ENCODE measurements at regions not wholly inside any gene's neighbourhood (a gene's known extent, or its start where the extent isn't known, plus 50 kb on each side); places are given as distances from the start of the nearest gene placed in this dataset.

DNA sequence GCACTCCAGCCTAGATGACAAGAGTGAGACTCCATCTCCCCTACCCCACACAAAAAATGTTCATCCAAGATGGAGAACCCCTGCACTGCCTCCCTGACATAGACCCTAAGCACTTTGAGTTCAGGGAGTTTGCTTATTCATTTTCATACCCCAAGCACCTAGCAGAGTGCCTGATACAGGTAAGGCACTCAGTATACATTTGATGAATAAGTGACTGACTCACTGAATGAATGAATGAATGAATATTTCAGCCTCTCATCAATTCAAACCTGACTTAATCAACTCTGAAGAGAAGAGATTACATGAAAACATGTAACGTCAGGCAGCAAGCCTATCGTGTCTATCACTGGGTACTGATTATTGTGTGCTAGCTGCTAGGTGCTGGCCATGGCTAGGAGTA, 121.3 kb upstream of the GADD45A start:
- no peak for DNase-seq

GRCh38 chr1:67564193-67564592, 120.8 kb upstream of the GADD45A start:
- no peak for DNase-seq

DNA sequence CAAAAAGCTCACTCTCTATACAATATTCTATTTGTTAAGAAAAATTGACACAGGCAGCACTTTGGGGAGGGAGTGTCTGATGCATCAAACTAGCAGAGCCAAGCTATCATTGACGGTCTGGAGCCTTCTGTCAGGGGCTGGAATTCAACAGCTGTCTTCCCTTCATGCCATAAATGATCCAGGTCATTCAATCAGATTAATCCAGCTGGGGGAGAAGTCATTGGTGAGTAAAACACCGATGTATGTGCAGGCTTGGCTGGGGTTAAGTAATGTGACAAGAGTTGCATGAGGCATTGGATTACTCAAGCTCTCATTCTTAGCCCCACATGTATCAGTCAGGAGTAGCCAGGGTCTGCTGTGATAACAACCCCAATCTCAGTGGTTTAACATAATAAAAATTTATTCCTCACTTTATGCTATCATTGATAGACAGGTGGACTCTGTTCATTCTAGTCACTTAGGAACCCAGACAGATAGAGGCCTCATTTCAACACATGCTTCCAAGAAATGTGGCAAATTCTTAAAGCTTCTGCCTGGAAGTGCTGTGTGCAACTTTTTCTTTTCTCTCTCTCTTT, 118.1 kb upstream of the GADD45A start:
- no peak for DNase-seq

DNA sequence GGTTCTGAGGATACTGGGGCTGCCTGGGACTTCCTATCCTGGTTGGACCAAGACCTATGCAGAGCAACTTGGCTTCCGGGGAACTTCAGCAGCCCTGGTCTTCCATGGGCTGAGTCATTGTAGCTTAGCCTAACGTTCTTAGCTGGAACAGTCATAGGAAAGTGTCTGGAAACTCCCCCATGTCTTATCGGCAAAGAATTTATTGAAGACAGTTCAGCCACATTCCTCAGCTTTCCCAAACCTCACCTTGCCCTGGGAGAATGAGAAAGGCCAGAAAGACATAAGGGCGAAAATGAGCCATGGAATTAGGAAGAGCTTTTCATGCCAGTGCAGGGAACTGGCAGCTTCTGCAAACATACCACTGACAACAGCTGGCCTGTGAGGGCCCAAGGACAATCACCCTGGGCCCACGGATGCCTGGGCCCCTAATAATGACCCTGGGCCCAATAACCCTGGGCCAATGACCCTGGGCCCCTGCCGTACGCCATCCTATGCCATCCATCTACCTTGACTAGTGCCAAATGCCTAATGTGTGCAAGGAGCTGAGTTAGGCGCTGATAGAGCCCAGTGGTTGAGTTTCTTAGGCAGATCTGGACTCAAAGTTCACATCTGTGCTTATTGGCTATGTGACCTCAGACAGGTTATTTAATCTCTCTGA, 114.4 kb upstream of the GADD45A start:
- DNase-seq, result no peak

- DNase-seq, result no peak
Observed at GRCh38 chr1:67571406-67571805, 113.6 kb upstream of the GADD45A start.

DNA sequence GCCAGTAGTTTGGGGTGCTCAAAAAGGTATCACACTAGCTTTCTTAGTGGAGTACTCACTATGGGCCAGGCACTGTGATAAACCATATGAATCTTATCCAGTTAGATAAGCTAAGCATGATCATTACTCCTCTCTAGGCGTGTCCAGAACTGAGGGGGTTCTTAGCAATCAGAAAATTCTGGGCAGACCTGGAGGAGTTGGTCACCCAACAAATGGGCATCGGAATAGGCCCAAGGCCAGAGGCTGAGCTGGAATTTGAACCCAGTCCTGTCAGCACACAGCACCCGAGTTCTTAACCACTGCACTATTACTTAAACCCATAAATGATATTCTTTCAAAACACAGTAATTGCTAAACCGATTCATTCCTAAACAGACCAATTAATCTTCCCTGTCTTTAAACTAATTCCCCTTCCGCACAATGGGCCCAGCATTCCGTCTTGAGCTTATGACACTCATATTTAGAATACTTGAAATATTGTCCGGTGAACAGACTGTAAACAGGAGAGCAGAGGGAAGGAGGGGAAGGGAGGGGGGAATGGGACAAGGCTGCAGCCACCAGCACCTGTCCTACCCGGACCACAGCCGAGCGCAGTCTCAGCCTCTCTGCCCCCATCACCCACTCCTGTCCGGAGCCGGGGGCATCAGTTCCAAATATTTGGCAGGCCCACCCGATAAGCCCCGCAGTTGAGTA, 113.0 kb upstream of the GADD45A start:
- DNase-seq, result no peak

DNA sequence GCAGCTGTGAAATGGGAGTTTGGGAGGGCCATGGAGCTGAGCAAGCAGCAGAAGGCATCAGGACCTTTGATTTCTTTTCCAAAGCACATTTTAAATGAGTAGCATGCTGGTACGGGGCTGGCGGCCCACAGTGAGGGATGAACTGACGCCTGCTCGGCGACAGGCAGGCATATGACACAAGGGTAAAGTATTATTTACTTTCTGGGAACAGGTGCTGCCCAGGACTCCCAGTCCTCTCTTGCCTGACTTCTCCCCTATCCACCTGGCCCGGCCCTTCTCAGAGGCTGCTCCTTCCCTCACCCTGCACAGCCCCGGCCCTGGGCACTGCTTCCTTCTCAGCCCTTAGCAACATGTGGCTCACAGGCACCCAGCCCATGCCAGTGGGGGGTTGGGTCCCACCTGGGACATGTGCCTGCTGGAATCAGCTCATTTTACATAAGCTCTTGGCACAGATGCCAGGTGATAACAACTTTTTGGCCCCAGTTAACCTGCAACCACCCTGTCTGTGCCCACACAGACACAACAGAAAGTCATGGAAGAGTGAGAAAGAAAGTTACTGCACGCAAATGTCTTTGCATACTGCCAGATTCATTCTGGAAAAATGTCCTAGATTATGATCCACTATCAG, 112.3 kb upstream of the GADD45A start:
- no peak for DNase-seq

GRCh38 chr1:67573311-67573872, 111.6 kb upstream of the GADD45A start:
- no peak for DNase-seq

DNA sequence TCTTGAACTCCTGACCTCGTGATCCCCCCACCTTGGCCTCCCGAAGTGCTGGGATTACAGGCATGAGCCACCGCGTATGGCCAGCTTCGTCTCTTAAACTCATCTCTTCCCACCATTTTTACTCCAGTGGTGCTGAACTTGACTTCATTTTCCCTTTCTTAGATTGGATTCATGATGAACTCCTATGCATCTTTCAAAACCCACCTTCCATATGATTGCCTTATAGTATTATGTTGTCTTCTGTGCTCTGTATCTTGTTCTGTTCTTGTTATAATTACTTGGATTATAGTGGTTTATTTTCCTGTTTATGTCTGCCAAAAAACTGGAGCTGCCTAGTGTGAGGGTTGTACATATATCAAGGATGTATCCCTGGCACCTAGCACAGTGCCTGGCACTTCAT, 110.8 kb upstream of the GADD45A start:
- DNase-seq, result no peak

DNA sequence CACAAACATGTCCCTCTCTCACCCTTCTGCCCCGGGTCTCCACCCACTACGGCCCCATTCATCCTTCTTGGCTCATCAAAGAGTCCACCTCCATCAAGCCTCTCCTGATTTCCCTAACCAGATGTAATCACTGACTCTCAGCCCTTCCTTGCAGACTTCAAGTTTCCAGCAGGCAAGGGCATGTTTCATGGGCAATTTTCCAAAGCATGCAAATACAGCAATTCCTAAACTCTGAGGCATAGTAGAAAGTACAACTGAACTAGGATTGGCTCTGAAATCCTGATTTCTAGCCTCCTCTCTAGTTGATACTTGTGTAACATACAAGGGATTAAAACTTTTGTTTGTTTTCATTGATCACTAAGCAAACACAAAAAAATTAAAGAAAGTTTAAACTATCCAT, 109.1 kb upstream of the GADD45A start:
- DNase-seq, result no peak

DNA sequence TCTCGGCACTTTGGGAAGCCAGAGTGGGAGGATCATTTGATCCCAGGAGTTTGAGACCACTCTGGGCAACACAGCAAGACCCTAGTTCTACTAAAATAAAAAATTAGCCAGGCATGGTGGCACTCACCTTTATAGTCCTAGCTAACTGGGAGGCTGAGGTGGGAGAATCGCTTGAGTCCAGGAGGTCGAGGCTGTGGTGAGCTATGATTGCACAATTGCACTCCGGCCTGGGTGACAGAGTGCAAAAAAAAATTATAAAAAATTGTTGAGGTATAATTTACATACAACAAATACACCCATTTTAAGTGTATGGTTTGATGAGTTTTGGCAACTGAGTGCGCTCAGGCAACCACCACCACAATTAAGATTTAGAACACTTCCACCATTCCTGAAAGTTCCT, 108.5 kb upstream of the GADD45A start:
- DNase-seq, result no peak

DNA sequence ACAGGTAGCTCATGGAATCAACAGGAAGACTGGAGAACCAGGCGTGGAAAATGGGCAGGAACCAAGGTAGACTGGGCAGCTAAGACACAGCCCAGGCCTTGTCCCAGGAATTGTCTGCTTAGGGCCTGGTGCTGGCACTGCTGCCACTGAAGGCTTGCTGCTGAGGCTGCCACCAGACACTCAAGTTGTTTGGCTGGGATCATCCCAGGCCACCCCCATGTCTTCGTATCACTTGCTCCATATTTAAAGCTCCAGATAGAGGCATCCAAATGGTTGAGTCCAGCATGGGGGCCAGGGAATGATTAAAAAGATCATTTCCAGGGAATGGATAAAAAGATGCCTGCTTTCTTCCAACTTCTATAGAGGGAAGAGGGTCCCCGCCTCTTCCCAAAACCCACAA, 107.4 kb upstream of the GADD45A start:
- no peak for DNase-seq

- DNase-seq, result no peak
Observed at GRCh38 chr1:67578397-67579020, 106.5 kb upstream of the GADD45A start.

DNA sequence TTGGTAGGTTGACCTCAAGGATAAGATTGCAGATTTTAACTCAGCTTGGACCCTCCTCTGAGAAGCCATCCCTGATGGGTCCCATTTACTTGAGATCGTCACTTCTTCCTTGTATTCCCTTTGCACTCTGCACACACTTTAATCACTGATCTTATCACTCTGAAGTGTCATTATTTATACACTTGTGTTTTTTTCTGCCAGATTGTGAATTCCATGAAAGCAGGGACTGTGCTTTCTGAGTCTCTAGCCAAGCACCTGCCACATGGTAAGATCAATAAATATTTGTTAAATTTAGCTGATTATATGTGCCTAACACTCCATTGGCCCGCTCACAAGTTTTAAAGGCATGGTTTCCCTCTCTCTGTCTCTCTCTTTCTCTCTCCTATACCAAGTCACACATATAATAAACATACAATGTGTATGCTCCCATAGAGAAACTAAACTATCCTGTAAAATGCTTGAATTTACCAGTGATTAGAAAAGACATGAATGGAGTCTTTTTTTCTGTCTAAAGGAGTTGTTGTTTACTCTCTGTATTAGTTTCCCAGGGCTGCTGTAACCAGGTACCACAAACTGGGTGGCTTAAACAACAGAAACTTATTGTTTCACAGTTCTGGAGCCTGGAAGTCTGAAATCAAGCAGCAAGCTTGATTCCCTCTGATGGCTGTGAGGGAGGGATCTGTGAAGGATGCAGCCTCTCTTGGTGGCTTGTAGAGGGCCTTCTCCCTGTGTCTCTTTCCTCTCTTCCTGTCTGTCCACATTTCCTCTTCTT, 105.2 kb upstream of the GADD45A start:
- DNase-seq, result no peak

GRCh38 chr1:67580691-67581403, 104.2 kb upstream of the GADD45A start:
- DNase-seq, result no peak

GRCh38 chr1:67582625-67583461, 102.2 kb upstream of the GADD45A start:
- DNase-seq, result no peak

DNA sequence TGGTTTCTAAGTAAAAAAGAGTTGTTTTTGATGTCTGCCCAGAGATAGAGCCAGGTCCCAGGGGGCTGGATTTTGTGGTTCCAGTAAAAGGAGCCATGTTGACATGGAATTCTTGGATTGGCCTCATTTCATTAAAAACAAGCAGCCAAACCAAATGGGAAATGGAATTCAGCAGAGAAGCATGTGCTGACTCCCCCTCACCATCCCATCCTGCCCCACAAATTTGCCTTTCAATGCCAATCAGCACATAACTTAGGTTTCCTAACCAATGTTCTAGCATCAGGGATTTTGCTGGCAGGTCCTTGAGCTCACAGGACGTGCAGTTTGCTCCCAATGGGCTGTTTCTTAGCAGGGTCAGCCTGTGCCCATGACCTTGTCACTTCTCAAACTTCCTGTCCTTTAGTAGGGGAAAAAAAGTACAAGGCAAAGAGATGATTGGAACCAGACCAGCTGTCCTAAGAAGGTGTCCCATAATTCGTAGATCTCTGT, 101.5 kb upstream of the GADD45A start:
- no peak for DNase-seq

GRCh38 chr1:67584938-67585337, 100.1 kb upstream of the GADD45A start:
- DNase-seq, result no peak

DNA sequence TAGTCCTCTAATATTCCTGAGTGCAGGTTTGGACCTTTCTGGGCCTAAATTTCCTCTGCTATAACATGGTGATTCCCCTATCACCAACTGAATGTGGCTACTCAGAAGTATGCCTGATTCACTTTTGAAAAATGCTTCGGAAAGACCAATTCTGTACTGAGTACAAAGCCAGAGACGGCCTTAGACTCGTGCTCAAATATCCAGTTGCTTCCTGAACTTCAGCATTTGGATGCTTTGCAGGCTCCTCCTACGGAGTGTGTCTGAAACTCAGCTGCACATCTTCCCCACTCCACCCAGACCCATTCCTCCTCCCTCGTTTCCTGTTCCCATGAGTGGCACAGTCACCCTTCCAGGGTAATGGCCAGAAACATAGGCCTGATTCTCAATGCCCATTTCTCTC, 98.4 kb upstream of the GADD45A start:
- no peak for DNase-seq

- DNase-seq, result no peak
Observed at GRCh38 chr1:67588178-67588855, 96.7 kb upstream of the GADD45A start.

Measured in NCI-H1092 treated with DMSO at 0.1 percent for 48 hours (cell line).